Astrocyte of the spinal cord (primary cell): ENCODE measurements at regions not wholly inside any gene's neighbourhood (a gene's known extent, or its start where the extent isn't known, plus 50 kb on each side); places are given as distances from the start of the nearest gene placed in this dataset.

ENCODE experiments used
- DNase-seq: peaks from one replicate; pipeline ENCODE4 v3.0.0; 2011; ENCODE audit warnings: low read depth, low spot score
- H3K4me3 ChIP-seq: 2 replicates; pipeline ENCODE4 v1.5.1; 2011; ENCODE audit warnings: low read depth, mild to moderate bottlenecking, low read length, moderate library complexity
- in situ Hi-C: cut with HindIII; loops from 2 replicates; pipeline ENCODE4 v1.10.0; 2017; ENCODE audit warnings: low sequenced_read_pairs
- TF ChIP-seq, protein P1 (sequence below): IDR thresholded peaks from 2 replicates; pipeline ENCODE4 v1.5.1; 2012; ENCODE audit warnings: low read depth, mild to moderate bottlenecking, low read length, inconsistent platforms

- TF ChIP-seq, protein P1, sequence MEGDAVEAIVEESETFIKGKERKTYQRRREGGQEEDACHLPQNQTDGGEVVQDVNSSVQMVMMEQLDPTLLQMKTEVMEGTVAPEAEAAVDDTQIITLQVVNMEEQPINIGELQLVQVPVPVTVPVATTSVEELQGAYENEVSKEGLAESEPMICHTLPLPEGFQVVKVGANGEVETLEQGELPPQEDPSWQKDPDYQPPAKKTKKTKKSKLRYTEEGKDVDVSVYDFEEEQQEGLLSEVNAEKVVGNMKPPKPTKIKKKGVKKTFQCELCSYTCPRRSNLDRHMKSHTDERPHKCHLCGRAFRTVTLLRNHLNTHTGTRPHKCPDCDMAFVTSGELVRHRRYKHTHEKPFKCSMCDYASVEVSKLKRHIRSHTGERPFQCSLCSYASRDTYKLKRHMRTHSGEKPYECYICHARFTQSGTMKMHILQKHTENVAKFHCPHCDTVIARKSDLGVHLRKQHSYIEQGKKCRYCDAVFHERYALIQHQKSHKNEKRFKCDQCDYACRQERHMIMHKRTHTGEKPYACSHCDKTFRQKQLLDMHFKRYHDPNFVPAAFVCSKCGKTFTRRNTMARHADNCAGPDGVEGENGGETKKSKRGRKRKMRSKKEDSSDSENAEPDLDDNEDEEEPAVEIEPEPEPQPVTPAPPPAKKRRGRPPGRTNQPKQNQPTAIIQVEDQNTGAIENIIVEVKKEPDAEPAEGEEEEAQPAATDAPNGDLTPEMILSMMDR, result no peak
- in situ Hi-C loops, result no loop called here
- H3K4me3 ChIP-seq, result no peak overlapping the region
- no peak for DNase-seq
Measured at GRCh38 chr2:120969613-120970355, 234.1 kb downstream of the GLI2 start.

- TF ChIP-seq, protein P1, result no peak
- no peak overlapping the region for H3K4me3 ChIP-seq
- in situ Hi-C loops, result no loop called here
- DNase-seq, result no peak
Measured at GRCh38 chr2:120971866-120972265, 236.2 kb downstream of the GLI2 start.

DNA sequence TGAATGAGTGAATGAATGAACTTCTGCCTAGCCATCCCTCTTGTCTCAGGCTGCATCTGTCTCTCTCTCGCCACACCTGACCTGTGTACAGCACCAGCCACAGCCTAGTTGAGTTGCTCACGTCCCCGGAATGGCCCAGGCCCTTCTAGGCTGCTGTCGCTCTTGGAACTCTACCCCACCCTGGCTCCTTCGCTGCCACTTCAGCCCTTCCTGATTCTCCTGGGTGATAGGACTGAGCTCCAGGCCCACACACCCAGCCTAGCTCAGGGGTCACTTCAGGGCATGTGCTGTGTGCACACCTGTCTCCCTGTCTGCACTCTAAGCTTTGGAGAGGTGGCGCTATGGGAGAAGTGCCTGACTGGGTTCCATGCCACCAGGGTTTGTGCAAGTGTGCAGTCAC, 236.6 kb downstream of the GLI2 start:
- H3K4me3 ChIP-seq, result no peak overlapping the region
- in situ Hi-C loops, result no loop called here
- TF ChIP-seq, protein P1, result no peak
- no peak for DNase-seq

DNA sequence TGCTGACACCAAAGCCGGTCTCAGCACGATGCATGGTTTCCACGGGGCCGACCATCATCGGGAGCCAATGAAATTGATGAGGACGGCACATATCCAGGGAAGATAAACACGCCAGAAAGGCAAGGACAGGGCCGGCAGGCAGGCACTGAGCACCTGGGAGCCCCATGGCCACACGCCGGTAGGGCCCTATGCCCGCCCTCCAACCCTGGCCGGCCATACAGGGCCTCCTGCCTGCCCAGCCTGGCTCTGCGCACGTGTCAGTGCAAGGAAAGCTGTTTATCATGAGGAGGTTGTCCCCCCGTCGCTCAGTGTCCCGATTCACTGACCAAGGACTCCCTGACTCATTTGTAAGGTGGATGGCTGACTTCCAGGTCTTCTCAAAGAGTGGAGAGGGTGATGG, 237.5 kb downstream of the GLI2 start:
- TF ChIP-seq, protein P1, result no peak
- H3K4me3 ChIP-seq, result no peak overlapping the region
- in situ Hi-C loops, result no loop called here
- no peak for DNase-seq

DNA sequence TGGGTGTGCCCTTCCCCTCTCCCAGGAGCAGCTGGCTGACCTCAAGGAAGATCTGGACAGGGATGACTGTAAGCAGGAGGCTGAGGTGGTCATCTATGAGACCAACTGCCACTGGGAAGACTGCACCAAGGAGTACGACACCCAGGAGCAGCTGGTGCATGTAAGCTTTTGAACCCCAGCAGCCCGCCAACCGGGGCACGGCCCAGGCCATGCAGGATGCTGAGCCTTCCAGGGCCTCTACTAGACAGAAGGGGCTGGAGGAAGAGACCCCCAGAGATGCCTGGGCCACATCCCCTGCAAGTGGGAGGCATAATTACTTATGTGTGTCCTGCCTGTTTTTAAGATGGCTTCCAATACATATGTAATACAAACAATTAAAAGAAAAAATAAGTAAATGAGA, 239.3 kb downstream of the GLI2 start:
- TF ChIP-seq, protein P1, result no peak
- DNase-seq, result no peak
- in situ Hi-C loops, result no loop called here
- no peak overlapping the region for H3K4me3 ChIP-seq

DNA sequence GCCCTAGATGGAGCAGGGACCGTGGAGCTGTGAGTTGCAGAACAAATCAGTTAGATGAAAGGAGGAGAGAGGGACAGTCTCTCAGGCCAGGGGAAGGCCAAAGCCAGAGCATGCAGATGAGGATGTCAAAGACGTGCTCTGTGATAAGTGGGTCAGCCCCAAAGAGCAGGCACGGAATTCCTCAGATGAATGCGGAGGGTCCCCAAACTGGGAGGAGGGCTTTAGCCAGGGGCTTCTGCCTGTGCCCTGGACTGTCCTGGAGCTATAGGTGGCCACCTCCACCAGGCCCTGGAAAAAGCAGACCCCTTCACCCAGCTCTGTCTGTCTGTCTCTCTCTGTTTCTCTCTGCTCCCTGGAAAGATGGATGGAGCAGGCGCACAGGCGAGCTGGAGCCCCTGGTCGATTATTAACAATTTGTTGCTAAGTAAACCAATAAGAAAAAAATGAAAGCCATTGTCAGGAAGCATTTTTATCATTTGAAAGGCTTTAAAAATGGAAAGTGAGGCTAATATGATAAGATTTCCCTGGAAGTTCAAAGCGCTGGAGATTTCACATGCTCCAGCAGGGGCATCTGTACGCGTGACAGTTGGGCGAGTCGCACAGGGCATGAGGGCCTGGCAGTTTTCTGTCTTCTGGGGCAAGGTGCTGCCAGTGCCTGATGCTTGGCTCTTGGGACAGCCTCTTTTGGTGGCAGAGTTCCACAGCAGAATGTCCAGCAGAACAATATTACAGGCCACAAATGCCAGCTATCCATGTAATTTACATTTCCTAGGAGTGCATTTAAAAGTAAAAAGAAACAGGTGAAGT, 241.0 kb downstream of the GLI2 start:
- in situ Hi-C loops, result no loop called here
- no peak overlapping the region for H3K4me3 ChIP-seq
- TF ChIP-seq, protein P1, result no peak
- DNase-seq, result no peak
